ENCODE measurements at regions not wholly inside any gene's neighbourhood (a gene's known extent, or its start where the extent isn't known, plus 50 kb on each side); places are given as distances from the start of the nearest gene placed in this dataset.

- H3K27me3 ChIP-seq (ENCODE audit: control insufficient read depth, insufficient read depth, low read length): no peaks in the 10 kb centered on the region
- H3K4me3 ChIP-seq (ENCODE audit: low read depth, low read length): no peak overlapping the region
- H3K36me3 ChIP-seq (ENCODE audit: control insufficient read depth, insufficient read depth, low read length): no peaks in the 10 kb centered on the region
- DNase-seq (ENCODE audit: low read depth): no peak
- no peak for TF ChIP-seq CTCF (IDR thresholded peaks at IDR 0.05; ENCODE audit: insufficient read depth, low read length, poor library complexity, severe bottlenecking)
These were observed 858.9 kb downstream of the GALR1 start for GRCh38 chr18:78108554-78108953.

- Histone ChIP-seq H3K4me3 (ENCODE audit: low read depth, low read length) (no peak overlapping the region), H3K36me3 (ENCODE audit: control insufficient read depth, insufficient read depth, low read length) (no peaks in the 10 kb centered on the region), H3K27me3 (ENCODE audit: control insufficient read depth, insufficient read depth, low read length) (no peaks in the 10 kb centered on the region)
- no peak for DNase-seq (ENCODE audit: low read depth)
- TF ChIP-seq CTCF (IDR thresholded peaks at IDR 0.05; ENCODE audit: insufficient read depth, low read length, poor library complexity, severe bottlenecking): no peak
These were observed 863.7 kb downstream of the GALR1 start for GRCh38 chr18:78113136-78113939.

- DNase-seq (ENCODE audit: low read depth): no peak
- no peak for TF ChIP-seq CTCF (IDR thresholded peaks at IDR 0.05; ENCODE audit: insufficient read depth, low read length, poor library complexity, severe bottlenecking)
- no peak overlapping the region for H3K4me3 ChIP-seq (ENCODE audit: low read depth, low read length)
These were observed 864.2 kb downstream of the GALR1 start for GRCh38 chr18:78113940-78114251.

GRCh38 chr18:78115896-78116561 lies 863.6 kb upstream of the SALL3 start:
- no peaks in the 10 kb centered on the region for H3K36me3 ChIP-seq (ENCODE audit: control insufficient read depth, insufficient read depth, low read length)
- H3K27me3 ChIP-seq (ENCODE audit: control insufficient read depth, insufficient read depth, low read length): no peaks in the 10 kb centered on the region
- no peak overlapping the region for H3K4me3 ChIP-seq (ENCODE audit: low read depth, low read length)
- DNase-seq (ENCODE audit: low read depth): no peak
- no peak for TF ChIP-seq CTCF (IDR thresholded peaks at IDR 0.05; ENCODE audit: insufficient read depth, low read length, poor library complexity, severe bottlenecking)

More at GRCh38 chr18:78113940-78114251, 864.2 kb downstream of the GALR1 start:
- H3K36me3 ChIP-seq (ENCODE audit: control insufficient read depth, insufficient read depth, low read length): no peaks in the 10 kb centered on the region
- H3K27me3 ChIP-seq (ENCODE audit: control insufficient read depth, insufficient read depth, low read length): no peaks in the 10 kb centered on the region

GRCh38 chr18:78123144-78123909 lies 856.3 kb upstream of the SALL3 start:
- H3K4me3 ChIP-seq (ENCODE audit: low read depth, low read length): no peak overlapping the region
- no peak for DNase-seq (ENCODE audit: low read depth)
- no peaks in the 10 kb centered on the region for H3K36me3 ChIP-seq (ENCODE audit: control insufficient read depth, insufficient read depth, low read length)
- TF ChIP-seq CTCF (IDR thresholded peaks at IDR 0.05; ENCODE audit: insufficient read depth, low read length, poor library complexity, severe bottlenecking): no peak
- no peaks in the 10 kb centered on the region for H3K27me3 ChIP-seq (ENCODE audit: control insufficient read depth, insufficient read depth, low read length)
